ENCODE measurements at regions not wholly inside any gene's neighbourhood (a gene's known extent, or its start where the extent isn't known, plus 50 kb on each side); places are given as distances from the start of the nearest gene placed in this dataset.
"Not testable (repeated sequence)": the region's sequence is repeated elsewhere in the genome, so short reads cannot be mapped to it uniquely, and the experiment has no call there.

- not testable (repeated sequence) for TF ChIP-seq RAD21 (IDR thresholded peaks at IDR 0.05); CTCF (IDR thresholded peaks at IDR 0.05; ENCODE audit: low read depth, low read length, missing input control); TAF1 (conservative IDR thresholded peaks at IDR 0.05); MAX (IDR thresholded peaks at IDR 0.05); YY1 (IDR thresholded peaks at IDR 0.05); JUND (IDR thresholded peaks at IDR 0.05); FOXA1 (IDR thresholded peaks at IDR 0.05); GABPA (IDR thresholded peaks at IDR 0.05 in 1 of 2, conservative IDR thresholded peaks at IDR 0.05 in 1 of 2); SP1 (IDR thresholded peaks at IDR 0.05); NR2F2 (IDR thresholded peaks at IDR 0.05); HNF4G (IDR thresholded peaks at IDR 0.05)
- TF ChIP-seq, protein P1, sequence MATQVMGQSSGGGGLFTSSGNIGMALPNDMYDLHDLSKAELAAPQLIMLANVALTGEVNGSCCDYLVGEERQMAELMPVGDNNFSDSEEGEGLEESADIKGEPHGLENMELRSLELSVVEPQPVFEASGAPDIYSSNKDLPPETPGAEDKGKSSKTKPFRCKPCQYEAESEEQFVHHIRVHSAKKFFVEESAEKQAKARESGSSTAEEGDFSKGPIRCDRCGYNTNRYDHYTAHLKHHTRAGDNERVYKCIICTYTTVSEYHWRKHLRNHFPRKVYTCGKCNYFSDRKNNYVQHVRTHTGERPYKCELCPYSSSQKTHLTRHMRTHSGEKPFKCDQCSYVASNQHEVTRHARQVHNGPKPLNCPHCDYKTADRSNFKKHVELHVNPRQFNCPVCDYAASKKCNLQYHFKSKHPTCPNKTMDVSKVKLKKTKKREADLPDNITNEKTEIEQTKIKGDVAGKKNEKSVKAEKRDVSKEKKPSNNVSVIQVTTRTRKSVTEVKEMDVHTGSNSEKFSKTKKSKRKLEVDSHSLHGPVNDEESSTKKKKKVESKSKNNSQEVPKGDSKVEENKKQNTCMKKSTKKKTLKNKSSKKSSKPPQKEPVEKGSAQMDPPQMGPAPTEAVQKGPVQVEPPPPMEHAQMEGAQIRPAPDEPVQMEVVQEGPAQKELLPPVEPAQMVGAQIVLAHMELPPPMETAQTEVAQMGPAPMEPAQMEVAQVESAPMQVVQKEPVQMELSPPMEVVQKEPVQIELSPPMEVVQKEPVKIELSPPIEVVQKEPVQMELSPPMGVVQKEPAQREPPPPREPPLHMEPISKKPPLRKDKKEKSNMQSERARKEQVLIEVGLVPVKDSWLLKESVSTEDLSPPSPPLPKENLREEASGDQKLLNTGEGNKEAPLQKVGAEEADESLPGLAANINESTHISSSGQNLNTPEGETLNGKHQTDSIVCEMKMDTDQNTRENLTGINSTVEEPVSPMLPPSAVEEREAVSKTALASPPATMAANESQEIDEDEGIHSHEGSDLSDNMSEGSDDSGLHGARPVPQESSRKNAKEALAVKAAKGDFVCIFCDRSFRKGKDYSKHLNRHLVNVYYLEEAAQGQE (IDR thresholded peaks at IDR 0.05), result not testable (repeated sequence)
- TF ChIP-seq, protein P2, sequence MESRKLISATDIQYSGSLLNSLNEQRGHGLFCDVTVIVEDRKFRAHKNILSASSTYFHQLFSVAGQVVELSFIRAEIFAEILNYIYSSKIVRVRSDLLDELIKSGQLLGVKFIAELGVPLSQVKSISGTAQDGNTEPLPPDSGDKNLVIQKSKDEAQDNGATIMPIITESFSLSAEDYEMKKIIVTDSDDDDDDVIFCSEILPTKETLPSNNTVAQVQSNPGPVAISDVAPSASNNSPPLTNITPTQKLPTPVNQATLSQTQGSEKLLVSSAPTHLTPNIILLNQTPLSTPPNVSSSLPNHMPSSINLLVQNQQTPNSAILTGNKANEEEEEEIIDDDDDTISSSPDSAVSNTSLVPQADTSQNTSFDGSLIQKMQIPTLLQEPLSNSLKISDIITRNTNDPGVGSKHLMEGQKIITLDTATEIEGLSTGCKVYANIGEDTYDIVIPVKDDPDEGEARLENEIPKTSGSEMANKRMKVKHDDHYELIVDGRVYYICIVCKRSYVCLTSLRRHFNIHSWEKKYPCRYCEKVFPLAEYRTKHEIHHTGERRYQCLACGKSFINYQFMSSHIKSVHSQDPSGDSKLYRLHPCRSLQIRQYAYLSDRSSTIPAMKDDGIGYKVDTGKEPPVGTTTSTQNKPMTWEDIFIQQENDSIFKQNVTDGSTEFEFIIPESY (IDR thresholded peaks at IDR 0.05), result not testable (repeated sequence)
- TF ChIP-seq, protein P3, sequence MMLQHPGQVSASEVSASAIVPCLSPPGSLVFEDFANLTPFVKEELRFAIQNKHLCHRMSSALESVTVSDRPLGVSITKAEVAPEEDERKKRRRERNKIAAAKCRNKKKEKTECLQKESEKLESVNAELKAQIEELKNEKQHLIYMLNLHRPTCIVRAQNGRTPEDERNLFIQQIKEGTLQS (IDR thresholded peaks at IDR 0.05), result not testable (repeated sequence)
Measured at GRCh38 chr21:9647409-9647808, 874.0 kb upstream of the TPTE start.
